Frontal cortex (tissue), 3 donors: ENCODE measurements at regions not wholly inside any gene's neighbourhood (a gene's known extent, or its start where the extent isn't known, plus 50 kb on each side); places are given as distances from the start of the nearest gene placed in this dataset.

Experiments used
- DNase-seq, 2 donors: peaks; one replicate each; pipeline ENCODE4 v3.0.0; 2012; ENCODE audit warnings: low spot score in 2 of 2
- FAIRE-seq: peaks from 2 replicates; lab custom pipeline; 2012; peaks lifted over from hg19 to GRCh38; lab: Jason Lieb, UNC
- donor health status: control.
- donor health status: control.
- donor health status: control.

GRCh38 chr7:155138204-155138603 is 68.1 kb downstream of the HTR5A start:
- FAIRE-seq: no peak

GRCh38 chr7:155141562-155141961 is 71.4 kb downstream of the HTR5A start:
- DNase-seq: no peak
- FAIRE-seq: no peak

More at GRCh38 chr7:155138204-155138603, 68.1 kb downstream of the HTR5A start:
- DNase-seq: no peak

- FAIRE-seq (no peak), DNase-seq (no peak)
Measured at GRCh38 chr7:155143381-155143780, 73.3 kb downstream of the HTR5A start.

- DNase-seq: no peak
- FAIRE-seq: no peak
Measured at GRCh38 chr7:155144371-155144770, 74.2 kb downstream of the HTR5A start.

- no peak for DNase-seq
- no peak for FAIRE-seq
Measured at GRCh38 chr7:155145477-155146255, 75.5 kb downstream of the HTR5A start.

GRCh38 chr7:155147172-155147571 is 77.0 kb downstream of the HTR5A start:
- no peak for DNase-seq
- no peak for FAIRE-seq

GRCh38 chr7:155147624-155148023 is 77.5 kb downstream of the HTR5A start:
- no peak for FAIRE-seq

GRCh38 chr7:155153676-155154075 is 83.6 kb downstream of the HTR5A start:
- FAIRE-seq (no peak), DNase-seq (no peak)

More at GRCh38 chr7:155147624-155148023, 77.5 kb downstream of the HTR5A start:
- DNase-seq: no peak

GRCh38 chr7:155154586-155154985 is 84.5 kb downstream of the HTR5A start:
- no peak for DNase-seq
- no peak for FAIRE-seq

- DNase-seq (no peak), FAIRE-seq (no peak)
Measured at GRCh38 chr7:155161690-155162089, 91.6 kb downstream of the HTR5A start.

- peak; percentile 66 for FAIRE-seq
- no peak for DNase-seq
Measured at GRCh38 chr7:155162422-155162821, 92.3 kb downstream of the HTR5A start.

GRCh38 chr7:155163696-155164095 is 93.6 kb downstream of the HTR5A start:
- FAIRE-seq (no peak), DNase-seq (no peak)

GRCh38 chr7:155164316-155164715 is 94.2 kb downstream of the HTR5A start:
- no peak for DNase-seq
- no peak for FAIRE-seq

GRCh38 chr7:155166108-155166507 is 96.0 kb downstream of the HTR5A start:
- DNase-seq: no peak

GRCh38 chr7:155166673-155167370 is 96.7 kb downstream of the HTR5A start:
- DNase-seq (no peak), FAIRE-seq (no peak)

More at GRCh38 chr7:155166108-155166507, 96.0 kb downstream of the HTR5A start:
- no peak for FAIRE-seq

GRCh38 chr7:155167706-155168365 is 97.7 kb downstream of the HTR5A start:
- FAIRE-seq (no peak), DNase-seq (no peak)

- DNase-seq: no peak
- no peak for FAIRE-seq
Measured at GRCh38 chr7:155168597-155169480, 98.7 kb downstream of the HTR5A start.

GRCh38 chr7:155169498-155170065 is 99.5 kb downstream of the HTR5A start:
- no peak for FAIRE-seq

GRCh38 chr7:155170331-155170730 is 100.2 kb downstream of the HTR5A start:
- FAIRE-seq: no peak
- no peak for DNase-seq

More at GRCh38 chr7:155169498-155170065, 99.5 kb downstream of the HTR5A start:
- DNase-seq: no peak
